Nephron (organoid): ENCODE measurements at regions not wholly inside any gene's neighbourhood (a gene's known extent, or its start where the extent isn't known, plus 50 kb on each side); places are given as distances from the start of the nearest gene placed in this dataset.

Source experiments
- H3K27ac Mint-ChIP-seq, 3 experiments: 2 replicates each; pipeline ENCODE4 v1.8.0; 2020; ENCODE audit warnings: mixed read lengths in 3 of 3, mild to moderate bottlenecking in 2 of 3, moderate library complexity in 1 of 3
- H3K27me3 Mint-ChIP-seq: 2 replicates; pipeline ENCODE4 v1.8.0; 2021; ENCODE audit warnings: low read depth, mild to moderate bottlenecking, moderate library complexity, mixed read lengths
- H3K36me3 Mint-ChIP-seq: 2 replicates; pipeline ENCODE4 v1.8.0; 2020; ENCODE audit warnings: low read depth, mixed read lengths
- H3K4me1 Mint-ChIP-seq: 2 replicates; pipeline ENCODE4 v1.8.0; 2020; ENCODE audit warnings: mixed read lengths
- H3K4me3 Mint-ChIP-seq, 3 experiments: 2 replicates each; pipeline ENCODE4 v1.8.0; 2020; ENCODE audit warnings: mild to moderate bottlenecking in 3 of 3, mixed read lengths in 3 of 3, moderate library complexity in 2 of 3
- H3K9me3 Mint-ChIP-seq: 2 replicates; pipeline ENCODE4 v1.8.0; 2020; ENCODE audit warnings: mixed read lengths
- TF ChIP-seq, protein P1 (sequence below), 3 experiments: fragments of 200-600 bp; sonication (generic); IDR thresholded peaks; one replicate each; pipeline ENCODE4 v1.5.0; 2021; ENCODE audit warnings: antibody characterized with exemption in 3 of 3; ENCODE audit not compliant: unreplicated experiment in 3 of 3

DNA sequence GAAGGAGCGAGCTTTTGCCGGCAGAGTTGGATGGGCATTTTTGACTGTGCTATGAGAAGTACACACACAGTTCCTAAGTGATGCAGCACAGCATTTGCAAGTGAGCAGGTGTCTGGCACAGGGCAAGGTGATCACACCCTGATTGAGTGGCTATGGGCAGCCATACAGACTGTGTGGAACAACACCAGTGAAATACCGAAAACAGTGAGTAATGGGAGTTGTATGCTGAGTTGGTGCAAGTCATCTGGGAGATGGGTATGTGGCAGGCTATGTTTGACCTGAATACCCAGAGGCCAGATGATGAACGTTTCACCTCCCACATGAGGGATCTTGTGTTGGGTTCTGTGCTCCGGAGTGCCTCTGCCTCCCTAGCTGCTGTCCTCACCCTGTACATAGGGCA lies 53.5 kb upstream of the TIPARP start:
- Mint-ChIP-seq H3K27me3 (peaks cover 10% of the 10 kb centered on the region), H3K9me3 (no peaks in the 10 kb centered on the region), H3K36me3 (no peaks in the 10 kb centered on the region), H3K4me3 (no peak overlapping the region), H3K4me1 (no peaks in the 10 kb centered on the region), H3K27ac (no peak overlapping the region)
- TF ChIP-seq, protein P1, sequence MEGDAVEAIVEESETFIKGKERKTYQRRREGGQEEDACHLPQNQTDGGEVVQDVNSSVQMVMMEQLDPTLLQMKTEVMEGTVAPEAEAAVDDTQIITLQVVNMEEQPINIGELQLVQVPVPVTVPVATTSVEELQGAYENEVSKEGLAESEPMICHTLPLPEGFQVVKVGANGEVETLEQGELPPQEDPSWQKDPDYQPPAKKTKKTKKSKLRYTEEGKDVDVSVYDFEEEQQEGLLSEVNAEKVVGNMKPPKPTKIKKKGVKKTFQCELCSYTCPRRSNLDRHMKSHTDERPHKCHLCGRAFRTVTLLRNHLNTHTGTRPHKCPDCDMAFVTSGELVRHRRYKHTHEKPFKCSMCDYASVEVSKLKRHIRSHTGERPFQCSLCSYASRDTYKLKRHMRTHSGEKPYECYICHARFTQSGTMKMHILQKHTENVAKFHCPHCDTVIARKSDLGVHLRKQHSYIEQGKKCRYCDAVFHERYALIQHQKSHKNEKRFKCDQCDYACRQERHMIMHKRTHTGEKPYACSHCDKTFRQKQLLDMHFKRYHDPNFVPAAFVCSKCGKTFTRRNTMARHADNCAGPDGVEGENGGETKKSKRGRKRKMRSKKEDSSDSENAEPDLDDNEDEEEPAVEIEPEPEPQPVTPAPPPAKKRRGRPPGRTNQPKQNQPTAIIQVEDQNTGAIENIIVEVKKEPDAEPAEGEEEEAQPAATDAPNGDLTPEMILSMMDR (IDR thresholded peaks at IDR 0.05; ENCODE audit: unreplicated experiment in 3 of 3) = no peak

DNA sequence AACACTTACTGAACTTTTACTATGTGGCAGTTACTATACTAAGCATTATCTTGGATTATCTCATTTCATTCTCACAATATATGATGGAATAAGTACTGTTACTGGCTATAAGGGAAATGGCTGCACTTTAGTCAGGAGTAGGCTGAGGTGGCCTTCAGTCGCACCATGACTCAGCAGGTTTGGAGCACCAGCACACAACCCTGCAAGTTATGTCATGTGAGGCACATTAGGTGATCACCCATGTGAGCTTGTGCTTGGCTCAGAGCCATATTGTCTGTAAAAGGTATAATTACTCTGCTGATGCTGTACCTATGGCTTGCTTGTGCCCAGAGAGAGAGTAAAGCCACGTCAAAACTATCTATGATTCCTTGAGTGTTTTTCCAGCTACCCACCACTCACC lies 54.1 kb upstream of the TIPARP start:
- Mint-ChIP-seq H3K9me3 (no peaks in the 10 kb centered on the region), H3K27ac (no peak overlapping the region), H3K4me1 (no peaks in the 10 kb centered on the region), H3K36me3 (no peaks in the 10 kb centered on the region), H3K4me3 (no peak overlapping the region), H3K27me3 (peaks cover 10% of the 10 kb centered on the region)
- TF ChIP-seq, protein P1 (IDR thresholded peaks at IDR 0.05; ENCODE audit: unreplicated experiment in 3 of 3) = no peak

DNA sequence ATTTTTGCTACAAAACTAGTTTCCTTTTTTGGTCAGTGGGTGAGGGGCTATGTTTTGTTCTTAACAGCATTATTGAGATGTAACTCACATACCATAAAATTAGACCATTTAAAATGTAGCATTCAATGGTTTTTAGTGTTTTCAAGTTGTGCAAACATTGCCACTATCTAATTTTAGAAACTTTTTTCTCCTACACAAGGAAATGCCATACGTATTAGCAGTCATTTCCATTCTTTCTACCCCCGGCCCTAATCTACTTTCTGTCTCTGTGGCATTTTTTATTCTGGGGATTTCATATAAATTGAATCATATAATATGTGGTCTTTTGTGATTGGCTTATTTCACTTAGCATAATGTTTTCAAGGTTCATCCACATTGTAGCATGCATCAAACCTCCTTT lies 55.0 kb upstream of the TIPARP start:
- Mint-ChIP-seq H3K9me3 (no peaks in the 10 kb centered on the region), H3K27ac (no peak overlapping the region), H3K4me1 (no peaks in the 10 kb centered on the region), H3K27me3 (peaks cover 6% of the 10 kb centered on the region), H3K4me3 (no peak overlapping the region), H3K36me3 (no peaks in the 10 kb centered on the region)
- TF ChIP-seq, protein P1 (IDR thresholded peaks at IDR 0.05; ENCODE audit: unreplicated experiment in 3 of 3) = no peak

- no peaks in the 10 kb centered on the region for H3K36me3 Mint-ChIP-seq
- H3K4me3 Mint-ChIP-seq = no peak overlapping the region
- TF ChIP-seq, protein P1 (IDR thresholded peaks at IDR 0.05; ENCODE audit: unreplicated experiment in 3 of 3) = no peak
- H3K9me3 Mint-ChIP-seq = no peaks in the 10 kb centered on the region
- no peaks in the 10 kb centered on the region for H3K4me1 Mint-ChIP-seq
- peaks cover 4% of the 10 kb centered on the region for H3K27me3 Mint-ChIP-seq
- H3K27ac Mint-ChIP-seq = no peak overlapping the region
These were observed 56.6 kb upstream of the TIPARP start for GRCh38 chr3:156617781-156618180.

- no peak overlapping the region for H3K4me3 Mint-ChIP-seq
- H3K27me3 Mint-ChIP-seq = no peaks in the 10 kb centered on the region
- no peaks in the 10 kb centered on the region for H3K36me3 Mint-ChIP-seq
- TF ChIP-seq, protein P1 (IDR thresholded peaks at IDR 0.05; ENCODE audit: unreplicated experiment in 3 of 3) = no peak
- H3K27ac Mint-ChIP-seq = no peak overlapping the region
- H3K4me1 Mint-ChIP-seq = no peaks in the 10 kb centered on the region
- no peaks in the 10 kb centered on the region for H3K9me3 Mint-ChIP-seq
These were observed 57.2 kb upstream of the TIPARP start for GRCh38 chr3:156617145-156617544.

DNA sequence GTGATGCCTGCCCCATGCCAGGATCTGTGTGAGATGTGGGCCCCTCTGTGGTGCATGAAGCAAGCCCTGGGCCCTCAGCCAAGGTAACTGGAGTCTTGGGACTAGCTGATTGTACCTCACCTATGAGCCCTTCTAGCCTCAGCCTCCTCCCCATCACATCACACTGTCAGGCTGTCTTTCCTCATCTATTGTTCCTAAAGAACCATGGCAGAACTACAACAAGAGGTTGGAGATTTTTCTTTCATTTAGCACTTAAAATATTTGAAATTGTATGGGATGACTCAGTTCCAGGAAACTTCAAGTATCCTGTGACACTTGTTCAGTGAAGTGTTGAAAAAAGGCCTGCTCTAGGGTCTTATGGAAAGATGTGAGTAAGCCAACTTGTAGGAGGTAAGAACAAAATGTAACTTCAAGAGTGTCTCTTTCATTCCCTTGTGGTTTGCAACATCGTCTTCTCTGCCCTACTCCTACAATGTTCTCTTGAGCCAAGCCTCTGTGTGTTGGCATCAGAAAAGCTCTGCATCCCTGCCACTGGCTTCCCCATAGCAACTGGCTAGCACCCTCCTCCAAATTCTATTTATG lies 58.7 kb upstream of the TIPARP start:
- Mint-ChIP-seq H3K4me1 (no peaks in the 10 kb centered on the region), H3K9me3 (no peaks in the 10 kb centered on the region), H3K27ac (no peak overlapping the region), H3K27me3 (no peaks in the 10 kb centered on the region), H3K36me3 (no peaks in the 10 kb centered on the region), H3K4me3 (no peak overlapping the region)
- TF ChIP-seq, protein P1 (IDR thresholded peaks at IDR 0.05; ENCODE audit: unreplicated experiment in 3 of 3) = no peak
